CD4-positive, alpha-beta T cell treated with Interleukin-1 beta for 1 hour (primary cell): ENCODE measurements at regions not wholly inside any gene's neighbourhood (a gene's known extent, or its start where the extent isn't known, plus 50 kb on each side); places are given as distances from the start of the nearest gene placed in this dataset.
"Not testable (repeated sequence)": the region's sequence is repeated elsewhere in the genome, so short reads cannot be mapped to it uniquely, and the experiment has no call there.

ENCODE experiments used
- DNase-seq, 2 donors: peaks; one replicate each; pipeline ENCODE4 v3.0.0-alpha.2; 2020 to 2022

DNA sequence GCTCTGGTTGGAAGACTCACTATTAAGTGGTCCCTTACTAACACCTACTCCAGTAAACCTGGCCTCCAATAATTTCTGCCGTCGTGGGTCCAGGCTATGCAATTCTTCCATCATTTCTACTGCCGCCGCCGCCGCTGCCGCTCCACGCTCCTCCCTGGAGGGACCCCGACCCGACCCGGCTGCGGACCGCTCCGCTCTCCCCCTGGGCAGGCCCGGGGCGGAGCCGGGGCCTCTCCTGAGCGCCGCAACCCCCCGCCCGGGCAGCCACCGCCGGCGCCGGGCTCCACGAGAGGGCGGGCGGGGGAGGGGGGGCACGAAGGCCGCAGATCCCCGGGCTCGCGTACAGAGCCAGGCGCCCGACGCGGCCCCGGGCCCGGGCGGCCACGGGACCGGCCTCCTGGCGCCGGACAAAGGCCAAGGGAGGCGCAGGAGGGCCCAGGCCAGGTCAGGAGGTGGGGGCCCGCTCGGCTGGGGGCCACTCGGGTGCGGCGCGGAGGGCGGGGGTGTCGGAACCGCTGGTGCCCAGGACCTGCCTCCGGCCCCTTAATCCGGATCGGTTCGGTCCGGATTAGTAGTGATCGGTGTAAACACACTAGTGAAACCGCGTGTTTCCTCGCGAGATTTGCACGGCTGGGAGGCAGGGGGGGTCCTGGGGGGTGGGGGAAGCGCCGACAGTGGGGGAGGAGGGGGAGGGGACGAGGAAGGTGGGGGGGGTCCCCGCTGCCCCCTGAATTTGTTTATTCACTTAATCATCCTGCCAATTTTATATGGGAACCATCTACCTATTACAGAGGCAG lies 215.1 kb upstream of the CCL2 start:
- peak; percentile 52 to 58 for DNase-seq

DNA sequence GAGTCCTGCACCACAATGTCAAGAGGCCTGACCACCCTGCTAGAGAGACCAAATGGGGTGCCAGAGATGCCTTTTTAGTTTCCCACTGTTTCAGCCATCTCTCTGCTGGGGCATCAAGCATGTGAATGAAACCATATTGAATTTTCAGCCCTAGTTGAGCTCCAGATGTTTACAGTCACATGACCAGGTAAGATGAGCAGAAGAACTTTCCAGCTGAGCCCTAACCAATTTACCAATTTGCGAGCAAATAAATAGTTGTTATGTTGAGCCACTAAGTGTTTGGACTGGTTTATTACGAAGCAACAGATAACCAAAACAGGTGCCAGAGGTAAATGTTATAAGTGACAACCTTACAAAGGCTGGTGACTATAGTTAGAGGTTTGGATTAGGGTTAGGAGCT lies 209.1 kb upstream of the CCL2 start:
- no peak for DNase-seq

DNA sequence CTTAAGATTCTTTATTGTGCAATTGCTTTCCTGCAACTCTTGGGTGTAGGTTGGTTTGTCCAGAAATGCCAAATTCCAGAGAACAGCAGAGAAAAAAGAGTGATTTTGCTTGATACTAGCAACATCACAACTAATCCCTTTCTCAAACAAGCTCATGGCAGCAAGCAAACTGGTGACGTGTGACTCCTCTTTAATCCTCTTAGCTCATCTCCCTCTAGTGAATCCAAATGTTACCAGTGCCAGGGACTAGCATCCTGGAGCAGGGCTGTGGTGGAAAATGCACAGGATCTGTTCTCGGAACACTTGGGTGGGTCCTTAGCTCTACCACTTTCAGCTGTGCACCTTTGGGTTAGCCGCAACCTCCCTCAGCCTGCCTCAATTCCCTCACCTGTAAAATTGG lies 204.0 kb upstream of the CCL2 start:
- DNase-seq, result no peak

DNA sequence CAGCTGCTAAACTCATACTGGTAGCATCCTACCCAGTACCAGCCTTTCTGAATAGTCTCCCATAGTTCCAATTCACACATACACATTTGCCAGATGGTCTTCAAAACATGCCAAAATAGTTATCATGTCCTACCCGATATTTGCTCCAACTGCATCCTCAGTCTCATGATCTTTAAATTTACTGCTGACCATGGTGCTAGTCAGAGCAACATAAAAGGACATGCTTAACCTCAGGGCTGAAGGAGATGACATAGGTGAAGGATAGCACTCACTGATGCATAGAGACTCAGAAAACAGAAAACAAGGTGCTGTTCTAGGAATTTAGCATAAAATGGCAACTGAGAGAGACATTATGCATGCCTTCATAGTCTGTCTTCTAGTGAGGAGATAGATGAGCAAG lies 200.6 kb upstream of the CCL2 start:
- no peak for DNase-seq

DNA sequence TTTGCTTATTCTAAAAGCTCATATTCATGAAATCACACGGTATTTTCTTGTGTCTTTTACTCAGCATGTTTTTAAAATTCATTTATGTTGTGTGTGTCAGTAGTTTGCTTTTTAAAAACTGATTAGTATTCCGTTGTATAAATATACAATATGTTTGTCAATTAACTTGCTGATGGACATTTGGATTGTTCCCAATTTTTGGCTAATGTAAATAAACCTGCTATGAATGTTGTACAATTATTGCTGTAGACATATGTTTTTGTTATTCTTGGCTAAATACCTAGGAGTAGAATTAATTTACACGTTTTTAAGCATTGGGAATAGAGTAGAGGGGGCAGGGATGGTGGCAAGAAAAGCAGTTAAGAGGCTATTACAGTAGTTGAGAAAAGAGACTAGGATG lies 199.5 kb upstream of the CCL2 start:
- no peak for DNase-seq

DNA sequence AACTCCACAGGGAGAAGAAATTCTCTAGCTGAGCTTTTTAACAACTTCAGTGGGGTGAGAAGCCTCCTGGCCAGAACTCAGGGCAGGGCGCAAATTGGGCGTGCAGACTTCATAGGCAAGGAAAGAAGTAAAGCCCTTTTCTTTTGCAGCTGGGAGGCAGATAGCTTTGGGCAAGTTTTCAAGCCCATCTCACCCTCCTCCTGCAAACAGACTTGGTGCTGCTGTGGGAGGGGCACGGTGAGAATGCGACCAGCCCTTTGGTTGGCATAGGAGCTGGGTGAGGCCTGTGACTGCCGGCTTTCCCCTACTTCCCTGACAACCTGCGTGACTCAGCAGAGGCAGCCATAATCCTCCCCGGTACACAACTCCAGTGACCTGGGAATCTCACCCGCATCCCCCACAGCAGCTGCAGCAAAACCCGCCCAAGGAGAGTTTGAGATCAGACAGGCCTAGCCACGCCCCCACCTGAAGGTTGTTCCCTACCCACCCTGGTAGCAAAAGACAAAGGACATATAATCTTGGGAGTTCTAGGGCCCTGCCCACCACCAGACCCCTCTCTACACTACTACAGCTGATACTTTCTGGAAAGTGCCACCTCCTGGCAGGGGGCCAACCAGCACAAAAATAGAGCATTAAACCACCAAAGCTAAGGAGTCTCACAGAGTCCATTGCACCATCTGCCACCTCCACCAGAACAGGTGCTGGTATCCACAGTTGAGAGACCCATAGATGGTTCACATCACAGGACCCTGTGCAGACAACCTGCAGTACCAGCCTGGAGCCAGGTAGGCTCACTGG lies 195.5 kb upstream of the CCL2 start:
- no peak for DNase-seq

DNA sequence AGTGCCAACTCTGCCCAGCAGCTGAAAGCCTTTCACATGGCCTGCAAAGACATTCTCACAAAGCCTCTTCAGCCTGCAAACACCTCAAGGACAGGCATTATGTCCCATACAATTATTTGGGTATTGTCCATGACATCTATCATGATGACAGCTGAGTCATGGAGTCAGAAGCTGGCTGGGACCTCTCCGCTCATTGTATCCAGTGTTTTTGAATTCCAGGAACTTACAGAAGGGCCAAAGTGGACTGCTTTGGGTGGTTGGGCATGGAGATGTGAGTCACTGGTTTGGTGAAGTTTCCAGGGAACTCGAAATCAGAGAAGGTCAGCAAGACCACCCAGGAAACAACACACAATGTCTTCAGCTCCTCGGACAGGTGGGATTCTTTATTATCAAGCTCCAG lies 188.6 kb upstream of the CCL2 start:
- no peak for DNase-seq

DNA sequence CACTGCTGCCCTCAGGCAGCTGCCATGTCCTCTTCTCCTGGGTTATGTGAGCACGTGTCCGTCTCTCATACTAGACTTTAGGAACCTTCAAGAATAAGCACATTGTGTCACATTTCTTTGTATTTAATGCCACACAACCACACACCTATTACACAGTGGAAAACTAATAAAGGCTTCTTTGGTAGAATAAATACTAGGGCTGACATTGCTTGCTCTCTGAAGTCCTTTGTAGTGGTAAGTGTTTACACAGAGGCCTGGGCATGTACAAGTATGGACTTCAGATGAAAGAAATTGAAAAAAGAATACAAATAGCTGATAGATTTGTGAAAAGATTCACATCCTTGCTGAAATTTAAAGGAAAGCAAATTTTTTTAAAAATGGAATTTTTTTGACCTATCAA lies 188.1 kb upstream of the CCL2 start:
- no peak for DNase-seq

DNA sequence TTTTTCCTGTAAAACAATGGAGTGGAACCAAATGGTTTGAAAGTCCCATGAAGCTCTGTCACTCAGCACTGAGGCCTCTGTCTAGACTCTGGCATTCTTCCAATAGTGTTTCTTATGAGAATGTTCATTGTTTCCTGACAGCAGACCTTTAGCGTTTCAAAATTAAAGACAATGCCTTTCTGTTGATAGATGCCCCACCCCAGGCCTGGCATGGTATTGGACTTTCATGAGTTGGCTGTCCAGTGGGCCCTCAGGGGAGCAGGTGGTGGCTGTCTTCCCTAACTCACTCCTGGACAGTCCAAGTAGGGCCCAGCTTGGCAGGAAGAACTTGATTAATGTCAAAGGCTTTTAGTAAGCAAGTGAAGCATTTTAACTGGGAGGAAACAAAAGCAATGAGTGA lies 186.5 kb upstream of the CCL2 start:
- DNase-seq, result no peak

DNA sequence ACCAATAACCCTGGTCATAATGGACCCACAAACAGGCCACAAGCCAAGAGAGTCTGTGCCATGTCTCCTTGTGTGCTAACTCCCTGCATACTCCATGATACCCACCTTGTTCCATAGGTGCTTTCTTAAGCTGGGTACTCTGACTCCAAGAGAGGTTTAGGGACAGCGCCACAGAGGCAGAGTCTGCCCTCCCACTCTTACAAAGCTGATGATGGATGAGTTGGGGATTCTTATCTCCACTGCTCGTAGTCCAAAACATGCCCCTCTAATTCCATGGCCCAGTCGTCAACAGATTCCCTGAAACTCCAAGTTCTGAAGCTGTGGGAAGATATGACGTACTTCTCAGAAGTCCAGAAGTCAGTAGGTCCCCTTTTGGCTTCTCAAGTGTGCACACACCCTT lies 184.4 kb upstream of the CCL2 start:
- no peak for DNase-seq

DNA sequence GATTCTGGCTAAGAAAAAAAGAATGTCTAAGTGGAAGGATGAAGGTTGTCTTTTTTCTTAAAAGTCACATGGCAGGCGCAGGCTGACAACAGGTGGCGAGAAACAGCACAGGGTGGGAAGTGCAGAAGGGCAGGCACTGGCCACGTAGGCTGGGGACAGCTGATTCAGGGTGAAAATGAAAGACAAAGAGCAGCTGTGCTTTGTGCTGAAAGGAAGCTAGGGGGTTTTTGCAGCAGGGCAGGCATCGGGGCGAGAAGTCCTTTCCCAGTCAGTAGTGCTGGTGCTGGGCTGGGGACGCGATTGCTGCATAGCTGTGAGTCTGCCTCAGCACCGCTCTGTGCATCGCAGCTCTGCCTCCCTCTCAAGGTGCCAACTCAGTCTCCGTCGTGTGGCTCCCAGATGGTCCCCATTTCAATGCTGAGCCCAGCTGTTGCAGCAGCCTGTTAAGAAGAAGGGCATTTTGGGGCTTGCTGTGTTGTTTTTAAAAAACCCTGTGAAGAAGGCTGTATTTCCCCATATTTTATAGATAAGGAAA lies 183.1 kb upstream of the CCL2 start:
- no peak for DNase-seq

DNA sequence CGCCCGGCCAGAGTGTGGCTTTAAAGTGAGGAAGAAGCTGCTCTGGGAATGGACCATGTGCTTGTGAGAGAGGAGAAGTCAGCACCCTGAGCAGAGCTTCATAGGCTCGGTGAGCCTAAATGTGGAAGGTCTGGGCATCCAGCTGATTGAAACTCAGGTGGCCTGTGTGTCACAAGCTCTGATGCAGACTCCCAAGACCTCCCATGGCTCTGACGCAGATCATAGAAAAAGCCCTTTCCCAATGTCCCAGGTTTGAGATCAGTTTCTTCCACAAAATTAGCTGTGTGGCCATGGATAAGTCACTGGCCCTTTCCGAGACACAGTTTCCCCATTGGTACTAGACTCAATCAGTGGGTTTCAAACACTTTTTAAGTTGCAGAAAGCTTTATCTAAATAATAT lies 180.0 kb upstream of the CCL2 start:
- DNase-seq, result no peak

DNA sequence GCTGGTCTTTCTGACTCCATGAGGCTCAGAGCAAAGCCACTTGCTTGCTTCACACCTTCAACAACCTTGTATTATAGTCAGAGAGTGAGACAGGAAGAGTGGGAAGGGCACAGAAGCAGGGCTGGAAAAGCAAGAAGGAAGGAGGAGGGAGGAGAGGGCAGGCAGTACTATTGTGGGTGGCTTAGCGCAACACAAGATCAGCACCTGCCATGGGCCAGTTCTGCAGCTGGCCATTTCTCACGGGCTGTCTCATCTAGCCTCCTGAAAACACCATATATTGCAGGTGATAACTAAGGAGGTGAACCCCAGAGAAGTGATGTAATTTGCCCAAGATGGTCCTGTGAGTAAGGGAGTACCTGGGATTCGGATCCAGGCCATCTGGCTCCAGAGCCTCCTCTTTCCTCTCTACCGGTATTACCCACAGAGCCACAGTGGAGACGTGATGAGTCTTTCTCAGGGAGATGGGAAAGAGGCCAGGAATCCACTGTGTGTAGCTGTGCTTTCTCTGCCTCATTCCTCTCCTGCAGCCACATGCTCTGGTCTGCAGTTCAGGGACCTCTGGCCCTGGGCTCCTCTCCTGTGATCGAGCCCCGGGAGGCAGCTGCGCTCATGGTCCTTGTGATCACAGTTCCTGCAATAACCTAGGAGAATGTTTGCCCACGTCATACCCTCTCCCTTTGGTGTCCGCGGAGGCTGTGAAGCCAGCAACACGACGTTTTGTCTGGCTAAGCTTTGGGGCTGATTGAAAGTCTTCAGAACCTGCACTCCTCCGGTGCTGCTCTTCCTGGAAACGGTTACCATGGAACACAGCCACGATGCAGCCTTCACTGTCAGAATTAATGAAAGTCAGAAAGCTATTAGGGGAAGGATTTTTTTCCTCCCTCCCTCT lies 178.1 kb upstream of the CCL2 start:
- no peak for DNase-seq

DNA sequence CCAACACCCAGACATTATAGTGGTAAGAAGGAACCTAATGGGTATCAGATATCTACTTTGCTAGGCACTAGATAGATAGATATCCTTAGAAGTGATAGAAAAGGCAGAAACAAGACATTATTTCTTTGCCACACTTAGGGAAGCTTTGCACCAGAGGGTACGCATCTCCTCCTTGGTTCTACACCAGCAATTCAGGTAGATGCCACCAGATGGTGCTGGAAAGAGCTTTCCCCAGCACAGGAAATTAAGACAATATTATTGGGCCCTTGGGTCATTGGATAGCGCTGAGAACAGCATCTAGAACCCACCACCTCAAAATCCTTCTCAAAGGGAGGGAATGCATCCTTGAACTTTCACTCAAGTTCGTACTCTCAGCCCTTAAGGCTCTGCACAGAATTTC lies 173.8 kb upstream of the CCL2 start:
- DNase-seq, result no peak

DNA sequence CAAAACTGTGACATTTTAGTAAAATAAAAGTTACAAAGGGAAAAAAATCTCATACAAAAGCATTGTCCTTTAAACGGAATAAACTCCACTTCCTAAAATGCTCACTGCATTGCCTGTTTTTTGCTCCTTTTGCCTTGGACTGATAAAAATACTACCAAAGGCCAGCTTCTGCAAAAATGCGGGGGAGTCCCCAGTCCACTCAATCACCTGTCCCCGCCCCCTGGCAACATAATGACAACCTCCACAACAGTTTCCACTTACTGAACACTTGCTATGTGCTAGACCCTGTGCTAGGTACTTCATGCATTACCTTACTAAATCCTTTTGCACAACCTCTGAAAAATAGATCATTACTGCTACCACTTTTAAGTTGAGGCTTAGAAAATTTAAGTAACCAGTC lies 172.7 kb upstream of the CCL2 start:
- no peak for DNase-seq

DNA sequence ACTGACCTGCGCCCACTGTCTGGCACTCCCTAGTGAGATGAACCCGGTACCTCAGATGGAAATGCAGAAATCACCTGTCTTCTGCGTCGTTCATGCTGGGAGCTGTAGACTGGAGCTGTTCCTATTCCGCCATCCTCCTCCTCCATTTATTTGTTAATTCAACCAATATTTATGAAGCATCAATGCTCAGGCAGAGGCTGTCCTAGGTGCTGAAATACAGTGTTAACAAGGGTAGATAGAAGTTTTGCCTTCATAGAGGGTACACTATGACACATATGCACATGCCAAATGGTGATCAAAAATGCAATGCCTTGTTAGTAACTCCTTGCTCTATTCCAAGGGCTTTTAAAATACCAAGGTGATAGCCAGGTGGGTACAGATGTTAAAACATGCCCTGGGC lies 166.0 kb upstream of the CCL2 start:
- DNase-seq, result not testable (repeated sequence)

DNA sequence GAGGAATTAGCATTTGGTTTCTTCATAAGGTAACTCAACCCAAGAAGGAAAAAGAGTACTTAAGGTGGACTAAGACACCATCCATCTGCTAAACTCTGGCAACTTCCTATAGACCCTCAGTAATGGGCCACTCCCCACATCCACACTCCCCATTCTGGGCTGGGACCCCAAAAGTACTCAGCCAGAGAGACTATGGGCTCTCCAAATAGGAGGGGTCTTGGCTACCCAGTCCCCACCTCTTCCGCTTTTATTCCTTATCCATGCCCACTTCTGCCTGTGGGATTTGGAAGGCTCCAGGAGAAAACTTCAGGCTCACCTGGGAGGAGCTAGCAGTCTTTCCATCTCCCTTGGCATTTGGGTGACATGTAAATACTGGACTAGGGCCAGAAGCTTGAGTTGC lies 164.5 kb upstream of the CCL2 start:
- DNase-seq, result no peak

DNA sequence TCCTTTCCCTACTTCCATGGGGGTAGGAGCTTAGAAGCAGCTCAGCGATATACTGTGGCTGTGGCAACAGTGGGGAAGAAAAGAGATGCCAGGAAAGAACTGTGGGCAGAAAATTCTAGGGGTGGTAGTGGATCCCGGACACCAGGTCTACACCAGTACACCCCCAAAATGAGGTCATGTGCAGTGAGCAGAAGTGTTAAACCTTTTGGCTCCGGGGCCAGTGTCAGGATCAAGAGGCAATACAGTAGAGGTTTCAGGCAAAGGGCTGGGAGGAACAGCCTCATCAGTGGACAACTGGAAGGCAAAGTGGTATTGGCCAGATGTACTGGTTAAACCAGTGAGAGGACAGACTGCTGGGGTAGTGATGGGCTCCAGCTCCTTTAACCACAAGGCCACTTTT lies 163.1 kb upstream of the CCL2 start:
- DNase-seq, result no peak

DNA sequence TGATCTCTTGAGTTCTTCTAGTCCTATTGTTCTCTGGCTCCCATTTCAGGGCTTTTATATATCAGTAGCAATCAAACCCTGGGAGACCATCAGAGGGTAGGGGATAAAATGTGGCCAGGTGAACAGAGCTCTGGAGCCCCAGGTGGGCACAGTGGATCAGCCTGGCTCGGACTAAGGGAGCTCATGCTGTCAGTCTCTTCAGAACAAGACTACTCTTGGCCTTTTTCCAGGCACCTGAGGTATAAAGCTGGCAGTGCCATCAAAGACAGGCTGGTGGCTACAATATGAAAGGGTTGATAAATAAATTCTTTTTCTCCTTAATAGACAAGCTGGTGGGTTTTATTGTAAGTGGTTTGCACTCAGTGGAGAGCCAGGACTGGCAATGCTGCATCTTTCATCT lies 160.0 kb upstream of the CCL2 start:
- DNase-seq, result no peak

DNA sequence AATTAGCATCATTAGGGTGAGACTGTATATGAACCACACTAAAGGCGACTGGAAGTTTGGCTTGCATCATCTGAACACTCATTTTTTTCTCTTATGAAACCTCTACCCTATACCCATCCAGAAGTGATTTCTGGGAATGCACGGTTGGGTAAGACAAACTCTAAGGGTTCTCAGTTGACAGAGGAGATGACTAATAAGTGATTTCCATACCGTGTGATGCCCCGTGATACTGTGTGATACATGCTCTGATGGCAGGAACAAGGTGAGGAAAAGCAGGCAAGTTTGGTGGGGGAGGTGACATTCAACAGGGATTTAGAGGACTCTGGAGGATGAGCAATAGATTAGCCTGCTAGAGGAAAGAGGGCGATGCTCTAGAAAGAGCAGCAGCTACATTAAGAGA lies 156.4 kb upstream of the CCL2 start:
- no peak for DNase-seq

DNA sequence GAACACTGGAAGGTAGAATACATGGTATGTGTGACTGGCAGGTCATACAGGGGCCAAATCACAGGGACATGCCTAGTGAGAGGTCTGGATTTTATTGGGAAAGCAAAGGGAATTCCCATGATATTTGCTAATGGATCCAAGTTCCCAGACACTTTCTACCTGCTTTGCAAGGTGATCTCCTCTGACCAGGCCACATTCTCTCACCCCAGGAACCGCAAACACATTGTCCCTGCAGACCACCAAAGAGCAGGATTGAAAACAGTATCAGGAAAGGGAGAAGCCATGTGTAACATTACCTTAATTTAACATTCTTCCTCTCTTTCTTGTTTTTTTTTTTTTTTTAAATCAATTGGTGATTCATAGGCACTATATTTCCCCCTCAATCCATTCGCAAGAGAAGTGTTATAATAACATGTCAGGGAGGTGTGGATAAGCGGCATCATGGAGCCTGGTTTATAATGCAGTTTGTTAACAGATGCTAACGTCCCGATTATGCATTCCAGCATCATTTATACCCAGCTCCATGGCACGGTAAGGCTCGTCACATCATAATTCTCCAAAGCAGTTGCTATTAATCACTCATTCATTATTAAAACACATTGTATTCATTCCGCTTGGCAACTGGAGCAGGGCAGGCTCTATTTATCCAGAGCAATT lies 155.1 kb upstream of the CCL2 start:
- no peak for DNase-seq

DNA sequence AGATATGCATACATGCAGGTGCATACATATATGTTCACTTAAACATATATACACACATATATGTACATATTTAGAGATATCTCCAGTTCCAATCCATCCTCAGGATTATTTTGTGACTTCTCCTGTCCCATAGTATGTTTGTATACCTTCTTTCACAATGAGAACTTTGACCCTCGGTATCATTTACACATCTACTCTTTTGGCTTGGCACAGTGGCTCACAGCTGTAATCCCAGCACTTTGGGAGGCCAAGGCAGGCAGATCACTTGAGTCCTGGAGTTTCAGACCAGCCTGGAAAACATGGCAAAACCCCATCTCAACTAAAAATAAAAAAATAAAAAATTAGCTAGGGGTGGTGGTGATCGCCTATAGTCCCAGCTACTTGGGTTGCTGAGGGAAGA lies 148.1 kb upstream of the CCL2 start:
- DNase-seq, result no peak

DNA sequence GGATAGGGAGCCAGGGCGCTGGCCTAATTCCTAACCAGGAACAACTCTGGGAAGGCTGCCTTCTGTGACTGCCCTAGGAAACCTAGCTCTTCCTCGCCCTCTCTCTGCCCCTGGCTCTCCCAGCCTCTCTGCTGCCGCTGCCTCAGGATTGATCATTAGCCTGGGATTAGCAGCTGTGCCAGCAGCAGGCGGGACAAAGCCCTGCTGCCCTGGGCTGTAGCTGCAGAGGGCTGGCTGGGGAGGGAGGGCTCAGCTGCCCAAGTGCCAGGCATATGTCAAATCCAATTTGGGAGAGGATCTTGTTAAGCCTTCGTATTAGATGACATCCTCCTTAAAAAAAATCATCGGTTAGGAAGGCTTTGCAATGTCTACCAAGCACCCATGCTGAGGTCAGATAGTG lies 144.8 kb upstream of the CCL2 start:
- DNase-seq, result no peak
